Mesothelial cell of epicardium (in vitro differentiated cells): ENCODE measurements at regions not wholly inside any gene's neighbourhood (a gene's known extent, or its start where the extent isn't known, plus 50 kb on each side); places are given as distances from the start of the nearest gene placed in this dataset.

Source experiments
- DNase-seq, 2 experiments: peaks; one replicate each; pipeline ENCODE4 v3.0.0; 2021; ENCODE audit warnings: low spot score in 2 of 2; ENCODE audit not compliant: unreplicated experiment in 2 of 2
- H3K27ac Mint-ChIP-seq: 2 replicates; pipeline ENCODE4 v1.8.0; 2021; ENCODE audit warnings: mixed read lengths
- H3K27me3 Mint-ChIP-seq: 2 replicates; pipeline ENCODE4 v1.8.0; 2021; ENCODE audit warnings: low read depth, mixed read lengths
- H3K36me3 Mint-ChIP-seq: 2 replicates; pipeline ENCODE4 v1.8.0; 2021; ENCODE audit warnings: mixed read lengths
- H3K4me1 Mint-ChIP-seq: 2 replicates; pipeline ENCODE4 v1.8.0; 2021; ENCODE audit warnings: mixed read lengths
- H3K4me3 Mint-ChIP-seq: 2 replicates; pipeline ENCODE4 v1.8.0; 2021; ENCODE audit warnings: mild to moderate bottlenecking, moderate library complexity, mixed read lengths
- H3K9me3 Mint-ChIP-seq: 2 replicates; pipeline ENCODE4 v1.8.0; 2021; ENCODE audit warnings: mixed read lengths
- TF ChIP-seq, protein P1 (sequence below): fragments of 200-600 bp; sonication (generic); IDR thresholded peaks from one replicate; pipeline ENCODE4 v1.5.0; 2021; ENCODE audit warnings: antibody characterized with exemption; ENCODE audit not compliant: unreplicated experiment

DNA sequence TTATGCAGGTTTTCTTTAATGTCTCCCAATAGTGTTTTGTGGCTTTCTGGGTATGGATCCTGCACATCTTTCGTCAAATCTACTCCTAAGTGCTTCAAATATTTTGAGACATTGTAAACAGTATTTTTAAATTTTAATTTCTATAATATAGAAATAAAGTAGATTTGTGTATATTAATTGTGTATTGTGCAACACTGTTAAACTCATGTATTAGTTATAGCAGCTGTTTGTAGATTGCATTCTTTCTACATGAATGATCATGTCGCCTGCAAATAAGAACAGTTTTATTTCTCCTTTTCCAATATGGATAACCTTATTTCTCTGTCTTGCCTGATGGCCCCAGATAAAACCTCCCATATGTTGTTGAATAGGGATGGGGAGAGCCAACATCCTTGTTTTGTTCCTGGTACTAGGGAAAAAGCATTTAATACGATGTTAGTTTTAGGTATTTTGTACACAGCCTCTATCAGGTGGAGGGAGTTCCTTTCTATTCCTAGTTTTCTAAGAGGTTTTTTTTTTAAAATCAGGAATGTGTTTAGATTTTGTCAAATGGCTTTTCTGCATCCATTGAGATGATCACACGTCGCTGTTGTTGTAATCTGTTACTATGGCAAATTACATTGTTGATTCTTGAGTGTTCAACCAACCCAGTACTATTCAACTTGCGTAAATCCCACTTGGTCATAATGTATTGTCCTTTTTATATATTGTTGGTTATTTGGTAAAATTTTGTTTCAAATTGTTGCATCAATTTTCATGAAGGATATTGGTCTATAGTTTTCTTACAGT lies 71.1 kb upstream of the DGKG start:
- peaks cover 5% of the 10 kb centered on the region for H3K9me3 Mint-ChIP-seq
- TF ChIP-seq, protein P1, sequence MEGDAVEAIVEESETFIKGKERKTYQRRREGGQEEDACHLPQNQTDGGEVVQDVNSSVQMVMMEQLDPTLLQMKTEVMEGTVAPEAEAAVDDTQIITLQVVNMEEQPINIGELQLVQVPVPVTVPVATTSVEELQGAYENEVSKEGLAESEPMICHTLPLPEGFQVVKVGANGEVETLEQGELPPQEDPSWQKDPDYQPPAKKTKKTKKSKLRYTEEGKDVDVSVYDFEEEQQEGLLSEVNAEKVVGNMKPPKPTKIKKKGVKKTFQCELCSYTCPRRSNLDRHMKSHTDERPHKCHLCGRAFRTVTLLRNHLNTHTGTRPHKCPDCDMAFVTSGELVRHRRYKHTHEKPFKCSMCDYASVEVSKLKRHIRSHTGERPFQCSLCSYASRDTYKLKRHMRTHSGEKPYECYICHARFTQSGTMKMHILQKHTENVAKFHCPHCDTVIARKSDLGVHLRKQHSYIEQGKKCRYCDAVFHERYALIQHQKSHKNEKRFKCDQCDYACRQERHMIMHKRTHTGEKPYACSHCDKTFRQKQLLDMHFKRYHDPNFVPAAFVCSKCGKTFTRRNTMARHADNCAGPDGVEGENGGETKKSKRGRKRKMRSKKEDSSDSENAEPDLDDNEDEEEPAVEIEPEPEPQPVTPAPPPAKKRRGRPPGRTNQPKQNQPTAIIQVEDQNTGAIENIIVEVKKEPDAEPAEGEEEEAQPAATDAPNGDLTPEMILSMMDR: no peak
- H3K4me1 Mint-ChIP-seq: peaks cover 3% of the 10 kb centered on the region
- no peak for DNase-seq
- H3K4me3 Mint-ChIP-seq: no peak overlapping the region
- no peak overlapping the region for H3K27ac Mint-ChIP-seq
- H3K27me3 Mint-ChIP-seq: peaks cover 3% of the 10 kb centered on the region
- no peaks in the 10 kb centered on the region for H3K36me3 Mint-ChIP-seq

DNA sequence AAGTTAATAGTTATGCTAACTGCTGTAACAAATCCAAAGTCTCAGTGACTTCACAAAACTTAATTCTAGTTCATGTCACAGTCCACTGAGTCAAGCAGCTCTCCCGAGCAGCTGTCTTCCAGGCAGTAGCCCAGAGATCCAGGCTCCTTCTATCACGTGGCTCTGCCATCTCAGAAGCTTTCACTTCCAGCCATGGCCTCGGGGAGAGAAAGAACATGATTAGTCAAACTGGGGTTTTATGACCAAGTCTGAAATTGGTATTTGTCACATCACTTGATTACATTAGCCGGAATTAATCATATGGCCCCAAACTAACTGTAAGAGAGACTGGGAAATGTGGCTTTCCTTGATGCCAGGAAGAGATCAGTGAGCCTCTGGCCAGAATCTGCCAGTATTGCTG lies 70.2 kb upstream of the DGKG start:
- Mint-ChIP-seq H3K27ac (no peak overlapping the region), H3K4me3 (no peak overlapping the region), H3K27me3 (peaks cover 3% of the 10 kb centered on the region), H3K4me1 (peaks cover 12% of the 10 kb centered on the region), H3K9me3 (peaks cover 5% of the 10 kb centered on the region), H3K36me3 (no peaks in the 10 kb centered on the region)
- DNase-seq: no peak
- TF ChIP-seq, protein P1: no peak

DNA sequence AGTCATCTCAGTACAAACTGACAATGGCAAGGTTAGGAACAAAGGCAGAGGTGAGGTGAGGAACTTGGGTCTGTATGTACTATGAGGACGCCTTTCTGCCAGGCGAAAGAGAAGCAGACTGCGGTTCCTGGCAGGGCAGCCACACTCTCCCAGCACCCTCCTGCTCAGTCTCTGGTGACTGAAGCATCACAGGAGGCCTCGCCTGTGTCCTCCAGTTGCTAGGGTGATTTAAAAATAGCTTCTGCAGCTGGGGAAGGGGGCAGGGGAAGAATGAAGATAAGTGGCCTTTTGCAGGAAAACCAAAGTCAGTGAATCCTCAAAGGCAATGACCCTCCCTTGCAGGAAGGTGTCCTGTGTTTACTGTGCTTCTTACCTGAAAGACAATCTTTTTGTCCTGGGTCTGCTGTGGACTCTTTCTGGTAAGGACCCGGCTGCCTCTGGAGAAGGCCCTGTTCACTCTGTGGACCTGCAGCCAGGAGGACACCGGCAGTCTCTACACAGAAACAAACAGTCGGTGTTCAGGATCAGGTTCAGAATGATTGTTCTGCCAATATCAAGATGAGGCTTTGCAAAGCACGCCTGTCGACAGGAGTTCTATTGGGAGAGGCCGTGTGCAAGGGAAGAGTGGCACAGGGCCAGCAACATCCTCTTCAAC lies 65.7 kb upstream of the DGKG start:
- Mint-ChIP-seq H3K4me3 (no peak overlapping the region), H3K27me3 (peaks cover 4% of the 10 kb centered on the region), H3K9me3 (no peaks in the 10 kb centered on the region), H3K4me1 (peaks cover 29% of the 10 kb centered on the region), H3K36me3 (no peaks in the 10 kb centered on the region), H3K27ac (peak overlapping the region; percentile 16)
- TF ChIP-seq, protein P1: no peak
- no peak for DNase-seq

DNA sequence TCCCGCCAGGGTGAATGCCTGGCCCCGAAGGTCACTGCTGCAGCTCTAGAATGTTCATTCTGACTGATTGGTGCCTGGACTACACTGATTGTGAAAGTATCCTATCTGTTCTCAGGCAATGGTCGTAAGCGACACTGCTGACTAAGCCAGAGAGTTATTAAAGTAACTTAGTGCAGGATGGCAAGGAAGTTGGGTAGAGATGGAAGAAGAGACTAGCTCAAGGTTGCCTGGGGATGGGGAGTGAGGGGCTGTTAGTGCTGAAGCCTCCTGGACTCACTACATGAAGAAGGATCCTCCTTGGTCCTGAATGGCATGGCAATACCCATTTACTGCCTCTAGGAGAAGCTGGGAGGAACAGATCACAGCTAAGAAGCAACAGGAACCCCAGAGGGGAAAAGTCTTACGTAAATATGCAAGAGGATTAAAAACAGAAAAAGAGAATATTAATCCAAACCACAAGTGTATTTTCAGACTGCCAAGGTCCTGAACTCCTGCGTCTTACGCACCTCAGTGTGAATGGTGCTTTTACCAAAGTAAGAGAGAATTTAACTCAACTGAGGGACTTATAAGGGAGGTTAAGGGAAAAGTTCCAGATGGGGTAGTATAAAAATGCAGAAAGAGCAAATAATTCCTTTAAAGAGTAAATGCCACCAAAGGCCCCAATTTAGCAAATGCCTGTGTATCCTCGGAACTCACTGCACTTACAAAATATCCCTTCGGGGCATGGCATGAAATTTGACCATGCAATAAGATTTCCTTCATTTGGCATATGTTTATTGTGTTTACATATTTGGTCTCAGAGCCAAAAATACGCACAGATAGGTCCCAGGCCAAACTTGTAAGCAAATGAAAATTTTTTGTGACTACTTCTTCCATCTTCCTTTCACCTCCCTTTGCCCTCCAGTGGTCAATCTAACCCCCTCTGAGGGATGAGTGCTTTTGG lies 64.0 kb upstream of the DGKG start:
- Mint-ChIP-seq H3K9me3 (no peaks in the 10 kb centered on the region), H3K36me3 (no peaks in the 10 kb centered on the region), H3K4me1 (peaks cover 29% of the 10 kb centered on the region), H3K27ac (no peak overlapping the region), H3K4me3 (no peak overlapping the region), H3K27me3 (peaks cover 10% of the 10 kb centered on the region)
- TF ChIP-seq, protein P1: no peak
- DNase-seq: no peak

DNA sequence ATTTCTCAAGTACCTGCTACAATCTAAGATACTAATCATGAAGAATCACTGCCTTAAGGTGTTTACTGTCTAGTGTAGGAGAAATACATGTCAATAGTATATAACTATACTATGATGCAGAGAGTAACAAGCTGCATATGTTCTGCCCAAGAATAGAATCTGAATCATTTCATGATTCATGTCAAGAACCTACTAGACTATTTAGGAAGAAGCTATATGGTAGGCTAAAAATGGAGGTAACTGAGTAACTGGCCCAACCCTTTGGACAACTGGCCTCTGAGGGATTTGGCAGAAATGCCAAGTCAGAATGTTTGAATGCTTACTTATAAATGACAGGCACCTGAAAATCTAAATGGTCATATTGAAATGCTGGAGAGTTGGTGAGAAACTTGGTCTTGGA lies 59.9 kb upstream of the DGKG start:
- Mint-ChIP-seq H3K9me3 (peaks cover under 1% of the 10 kb centered on the region), H3K4me1 (peaks cover 33% of the 10 kb centered on the region), H3K36me3 (no peaks in the 10 kb centered on the region), H3K27ac (no peak overlapping the region), H3K27me3 (peaks cover 21% of the 10 kb centered on the region), H3K4me3 (no peak overlapping the region)
- no peak for DNase-seq
- TF ChIP-seq, protein P1: no peak
